Suprapubic skin (tissue), 4 donors: ENCODE measurements at regions not wholly inside any gene's neighbourhood (a gene's known extent, or its start where the extent isn't known, plus 50 kb on each side); places are given as distances from the start of the nearest gene placed in this dataset.

ENCODE experiments used
- POLR2A ChIP-seq, 2 donors: fragments of 450-650 bp; IDR thresholded peaks; one replicate each; pipeline ENCODE4 v1.6.1; 2017; ENCODE audit warnings: antibody characterized with exemption in 2 of 2, mild to moderate bottlenecking in 2 of 2, moderate library complexity in 2 of 2
- POLR2AphosphoS5 ChIP-seq, 3 donors: sonication (generic); formaldehyde crosslinking; IDR thresholded peaks; one replicate each; pipeline ENCODE4 v1.6.1; 2017; ENCODE audit warnings: antibody characterized with exemption in 3 of 3
- TF ChIP-seq, protein P1 (sequence below), 2 donors: fragments of 200-600 bp in 1 of 2; fragments of 450-650 bp in 1 of 2; sonication (generic) in 1 of 2; IDR thresholded peaks; one replicate each; pipeline ENCODE4 v1.5.1; 2016 to 2019; ENCODE audit warnings: antibody characterized with exemption in 2 of 2, mild to moderate bottlenecking in 1 of 2, moderate library complexity in 1 of 2

DNA sequence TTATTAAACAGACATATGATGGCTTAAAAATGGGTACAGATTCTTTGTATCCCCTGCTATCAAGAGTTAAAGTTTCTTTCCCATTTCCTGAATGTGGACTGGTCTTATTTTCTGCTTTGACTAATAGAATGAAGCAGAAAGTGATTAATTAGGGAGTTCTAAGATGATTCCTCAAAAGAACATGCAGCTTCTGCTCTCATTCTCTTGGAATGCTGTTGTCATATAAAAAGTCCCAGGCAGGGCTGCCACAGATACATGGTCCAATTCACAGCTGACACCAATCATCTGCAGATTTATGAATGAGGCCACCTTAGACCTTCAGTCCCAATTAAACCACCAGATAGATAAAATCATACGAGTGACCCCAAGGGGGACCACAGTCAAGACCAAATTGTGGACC lies 844.5 kb upstream of the RAG2 start:
- TF ChIP-seq, protein P1, sequence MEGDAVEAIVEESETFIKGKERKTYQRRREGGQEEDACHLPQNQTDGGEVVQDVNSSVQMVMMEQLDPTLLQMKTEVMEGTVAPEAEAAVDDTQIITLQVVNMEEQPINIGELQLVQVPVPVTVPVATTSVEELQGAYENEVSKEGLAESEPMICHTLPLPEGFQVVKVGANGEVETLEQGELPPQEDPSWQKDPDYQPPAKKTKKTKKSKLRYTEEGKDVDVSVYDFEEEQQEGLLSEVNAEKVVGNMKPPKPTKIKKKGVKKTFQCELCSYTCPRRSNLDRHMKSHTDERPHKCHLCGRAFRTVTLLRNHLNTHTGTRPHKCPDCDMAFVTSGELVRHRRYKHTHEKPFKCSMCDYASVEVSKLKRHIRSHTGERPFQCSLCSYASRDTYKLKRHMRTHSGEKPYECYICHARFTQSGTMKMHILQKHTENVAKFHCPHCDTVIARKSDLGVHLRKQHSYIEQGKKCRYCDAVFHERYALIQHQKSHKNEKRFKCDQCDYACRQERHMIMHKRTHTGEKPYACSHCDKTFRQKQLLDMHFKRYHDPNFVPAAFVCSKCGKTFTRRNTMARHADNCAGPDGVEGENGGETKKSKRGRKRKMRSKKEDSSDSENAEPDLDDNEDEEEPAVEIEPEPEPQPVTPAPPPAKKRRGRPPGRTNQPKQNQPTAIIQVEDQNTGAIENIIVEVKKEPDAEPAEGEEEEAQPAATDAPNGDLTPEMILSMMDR (IDR thresholded peaks at IDR 0.05): no peak
- TF ChIP-seq POLR2A (IDR thresholded peaks at IDR 0.05) (no peak), POLR2AphosphoS5 (IDR thresholded peaks at IDR 0.05) (no peak)
